SK-N-SH treated with all-trans-retinoic acid at 6 μM for 48 hours (cell line): ENCODE measurements at regions not wholly inside any gene's neighbourhood (a gene's known extent, or its start where the extent isn't known, plus 50 kb on each side); places are given as distances from the start of the nearest gene placed in this dataset.

Experiments used
- ARNTL ChIP-seq: fragments of 450-650 bp; formaldehyde crosslinking; IDR thresholded peaks from 2 replicates; pipeline ENCODE4 v1.5.0; 2020; ENCODE audit warnings: low read depth, mild to moderate bottlenecking, moderate library complexity, borderline replicate concordance
- TF ChIP-seq, protein P1 (sequence below): fragments of 250-450 bp; sonication (Bioruptor Pico); IDR thresholded peaks from 2 replicates; pipeline ENCODE4 v1.5.1; 2021; ENCODE audit warnings: mild to moderate bottlenecking, moderate library complexity

DNA sequence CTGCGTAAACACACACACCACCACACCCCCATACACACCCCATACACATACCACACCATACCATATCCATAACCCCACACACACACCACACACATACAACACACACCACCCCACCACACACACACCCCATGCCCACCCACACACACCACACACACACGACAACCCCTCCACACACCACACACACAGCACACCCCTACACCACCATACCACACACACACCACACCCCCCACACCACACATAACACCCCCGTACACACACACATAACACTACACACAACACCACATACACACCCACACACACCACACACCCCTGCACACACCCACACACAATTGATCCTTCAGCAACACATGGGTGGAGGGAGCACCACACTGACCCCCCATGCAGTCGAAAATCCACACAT is 50.3 kb upstream of the BMS1 start:
- TF ChIP-seq ARNTL (CRISPR knock-in tag) = no peak
- TF ChIP-seq, protein P1, sequence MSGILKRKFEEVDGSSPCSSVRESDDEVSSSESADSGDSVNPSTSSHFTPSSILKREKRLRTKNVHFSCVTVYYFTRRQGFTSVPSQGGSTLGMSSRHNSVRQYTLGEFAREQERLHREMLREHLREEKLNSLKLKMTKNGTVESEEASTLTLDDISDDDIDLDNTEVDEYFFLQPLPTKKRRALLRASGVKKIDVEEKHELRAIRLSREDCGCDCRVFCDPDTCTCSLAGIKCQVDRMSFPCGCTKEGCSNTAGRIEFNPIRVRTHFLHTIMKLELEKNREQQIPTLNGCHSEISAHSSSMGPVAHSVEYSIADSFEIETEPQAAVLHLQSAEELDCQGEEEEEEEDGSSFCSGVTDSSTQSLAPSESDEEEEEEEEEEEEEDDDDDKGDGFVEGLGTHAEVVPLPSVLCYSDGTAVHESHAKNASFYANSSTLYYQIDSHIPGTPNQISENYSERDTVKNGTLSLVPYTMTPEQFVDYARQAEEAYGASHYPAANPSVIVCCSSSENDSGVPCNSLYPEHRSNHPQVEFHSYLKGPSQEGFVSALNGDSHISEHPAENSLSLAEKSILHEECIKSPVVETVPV (CRISPR knock-in tag) = no peak
